GM18526 (cell line): ENCODE measurements at regions not wholly inside any gene's neighbourhood (a gene's known extent, or its start where the extent isn't known, plus 50 kb on each side); places are given as distances from the start of the nearest gene placed in this dataset.

ENCODE experiments used
- POLR2A ChIP-seq: IDR thresholded peaks from 3 replicates; pipeline ENCODE4 v1.6.1; 2011; ENCODE audit not compliant: insufficient read length; ENCODE audit errors: extremely low read depth

DNA sequence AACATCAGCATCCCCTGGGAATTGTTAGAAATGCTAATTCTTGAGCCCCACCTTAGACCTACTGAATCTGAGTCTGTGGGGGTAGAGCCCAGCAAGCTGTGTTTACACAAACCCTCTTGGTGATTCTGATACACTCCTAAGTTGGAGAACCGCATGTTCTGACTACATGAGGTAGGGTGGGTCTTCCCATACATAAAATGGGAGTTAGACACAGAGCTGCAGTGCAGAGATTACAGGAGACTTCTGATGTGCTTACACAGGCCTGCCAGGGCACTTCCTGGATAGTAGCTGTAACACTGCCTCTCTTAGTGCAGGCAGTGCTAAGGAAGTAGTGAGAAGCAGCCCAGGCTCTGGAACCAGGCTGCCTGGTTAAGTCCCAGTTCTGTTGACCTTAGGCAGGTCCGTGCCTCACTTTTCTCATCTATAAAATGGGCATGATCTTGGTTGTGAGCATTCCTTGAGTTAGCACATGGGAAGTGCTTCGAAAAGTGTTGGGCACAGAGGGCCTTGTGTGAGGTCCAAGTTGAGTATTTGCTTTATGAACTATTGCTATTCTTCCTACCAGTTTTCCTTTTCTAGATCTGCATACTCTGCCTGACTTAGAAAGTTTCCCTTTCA, 67.3 kb downstream of the GLI2 start:
- TF ChIP-seq POLR2A: no peak

DNA sequence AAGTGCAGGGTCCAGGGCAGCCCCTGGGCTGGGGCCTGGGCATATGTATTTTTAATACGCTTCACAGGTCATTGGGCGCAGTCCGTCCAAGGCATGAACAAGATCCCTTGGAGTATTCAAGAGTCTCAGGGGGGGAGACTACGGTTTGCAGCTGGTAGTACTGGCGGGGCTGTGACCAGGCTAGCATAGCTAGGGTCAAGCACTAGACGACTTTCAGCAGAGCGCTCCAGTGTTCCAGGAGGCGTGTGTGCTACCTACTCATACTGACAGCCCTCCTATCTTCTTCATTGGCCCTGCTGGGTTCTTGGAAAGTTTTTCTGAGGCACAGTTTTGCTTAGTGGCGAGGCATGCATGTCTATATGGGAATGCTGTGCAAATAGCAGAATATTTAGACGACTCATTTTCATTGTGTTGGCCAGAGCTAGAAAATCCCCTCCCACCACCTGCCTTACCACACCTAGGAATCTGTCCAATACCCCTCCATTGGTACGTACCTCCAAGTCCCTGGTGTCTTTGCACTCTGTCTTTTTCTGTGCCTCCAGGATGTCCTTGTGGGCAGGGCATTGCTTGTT, 68.2 kb downstream of the GLI2 start:
- no peak for TF ChIP-seq POLR2A

DNA sequence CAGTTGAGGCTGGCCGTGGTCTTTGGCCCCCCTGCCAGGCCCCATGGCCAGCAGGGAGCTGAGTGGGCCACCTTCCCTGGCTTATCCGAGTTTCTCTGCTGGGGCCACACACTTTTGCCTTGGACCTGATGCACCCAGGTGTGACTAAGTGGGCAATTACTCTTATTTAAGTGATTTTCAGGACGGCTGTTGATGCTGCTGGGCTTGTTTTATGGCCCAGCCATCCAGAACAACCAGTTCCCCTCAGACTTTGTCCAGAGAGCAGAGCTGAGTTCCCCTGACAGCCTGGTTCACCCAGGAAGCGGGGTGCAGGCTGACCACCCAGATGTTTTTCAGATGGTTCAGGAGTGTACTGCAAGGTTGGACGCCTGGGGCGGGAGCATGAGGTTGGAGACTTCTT, 68.8 kb downstream of the GLI2 start:
- no peak for TF ChIP-seq POLR2A

- TF ChIP-seq POLR2A: no peak
Measured at GRCh38 chr2:120805011-120805410, 69.3 kb downstream of the GLI2 start.

- TF ChIP-seq POLR2A: no peak
Measured at GRCh38 chr2:120805602-120806001, 69.9 kb downstream of the GLI2 start.

- TF ChIP-seq POLR2A: no peak
Measured at GRCh38 chr2:120807751-120808150, 72.1 kb downstream of the GLI2 start.

GRCh38 chr2:120809151-120809550, 73.5 kb downstream of the GLI2 start:
- TF ChIP-seq POLR2A: no peak

- no peak for TF ChIP-seq POLR2A
Measured at GRCh38 chr2:120809609-120810440, 74.2 kb downstream of the GLI2 start.

- no peak for TF ChIP-seq POLR2A
Measured at GRCh38 chr2:120810639-120811038, 75.0 kb downstream of the GLI2 start.

DNA sequence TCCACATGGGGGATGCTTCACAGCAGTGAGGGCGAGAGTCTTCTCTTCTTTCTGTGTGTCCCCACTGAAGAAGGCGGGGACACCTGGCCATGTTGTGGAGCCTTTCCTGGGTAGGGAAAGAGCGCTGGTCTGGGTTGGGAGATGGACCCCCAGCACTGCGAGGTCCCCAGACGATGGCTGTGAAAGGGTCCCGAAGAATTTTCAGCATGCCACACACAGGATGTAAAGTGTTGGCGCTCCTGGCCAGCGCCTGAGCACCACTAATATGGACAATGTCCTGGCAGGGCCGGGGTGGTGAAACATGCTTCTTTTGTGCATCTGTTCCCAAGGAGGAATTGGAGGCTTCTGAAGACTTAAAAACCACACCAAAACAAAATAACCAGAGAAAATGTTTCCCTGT, 77.2 kb downstream of the GLI2 start:
- no peak for TF ChIP-seq POLR2A

DNA sequence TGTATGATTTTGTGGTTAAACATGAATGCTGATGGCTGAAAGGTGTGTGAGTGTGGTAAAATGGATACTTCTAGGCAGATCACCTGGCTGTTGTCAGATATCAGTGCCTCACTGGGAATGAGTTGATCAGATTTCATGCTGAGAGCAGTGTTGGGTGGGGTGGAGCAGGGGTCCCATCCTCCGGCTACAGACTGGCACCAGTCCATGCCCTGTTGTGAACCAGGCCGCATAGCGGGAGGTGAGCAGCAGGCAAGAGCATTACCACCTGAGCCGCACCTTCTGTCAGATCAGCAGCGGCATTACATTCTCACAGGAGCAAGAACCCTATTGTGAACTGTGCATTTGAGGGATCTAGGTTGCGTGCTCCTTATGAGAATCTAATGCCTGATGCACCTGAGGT, 78.7 kb downstream of the GLI2 start:
- no peak for TF ChIP-seq POLR2A

DNA sequence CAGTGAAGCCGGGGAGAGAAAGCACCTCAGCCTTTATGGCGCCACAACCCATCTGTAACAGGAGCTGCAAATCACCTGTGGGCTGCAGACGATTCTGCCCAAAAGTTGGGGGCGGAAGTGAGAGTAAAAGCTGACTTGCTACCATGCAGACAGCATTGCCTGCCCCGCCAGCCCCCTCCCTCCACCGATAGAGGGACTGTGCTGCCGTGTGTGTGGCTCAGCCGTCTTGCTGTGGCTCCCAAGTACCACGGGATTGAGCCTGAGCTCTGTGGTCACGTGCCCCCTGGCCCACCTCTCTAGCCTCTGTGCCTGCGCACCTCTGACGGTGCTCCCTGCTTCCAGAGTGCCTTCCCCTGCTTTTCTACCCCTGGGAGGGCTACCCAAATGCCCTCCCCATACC, 79.6 kb downstream of the GLI2 start:
- no peak for TF ChIP-seq POLR2A

GRCh38 chr2:120817136-120817955, 81.7 kb downstream of the GLI2 start:
- TF ChIP-seq POLR2A: no peak

DNA sequence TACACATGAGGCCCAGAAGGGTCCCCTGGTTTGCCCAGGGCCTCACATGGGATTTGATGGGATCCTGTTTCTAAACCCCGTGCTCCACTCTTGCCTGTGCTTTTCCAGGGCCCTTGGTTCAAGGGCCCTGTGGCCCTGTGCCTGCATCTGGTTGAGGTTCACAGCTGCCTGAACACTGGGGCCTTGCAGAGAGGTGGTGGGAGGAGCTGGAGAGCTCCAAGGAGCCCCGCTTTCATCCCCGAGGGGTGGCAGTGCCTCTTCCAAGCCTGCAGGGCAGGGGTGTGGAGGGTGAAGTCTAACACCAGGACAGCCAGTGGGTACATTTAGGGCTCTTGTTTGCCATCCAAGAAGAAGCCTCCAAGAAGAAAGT, 82.3 kb downstream of the GLI2 start:
- TF ChIP-seq POLR2A: no peak

- no peak for TF ChIP-seq POLR2A
Measured at GRCh38 chr2:120818441-120818920, 82.8 kb downstream of the GLI2 start.

DNA sequence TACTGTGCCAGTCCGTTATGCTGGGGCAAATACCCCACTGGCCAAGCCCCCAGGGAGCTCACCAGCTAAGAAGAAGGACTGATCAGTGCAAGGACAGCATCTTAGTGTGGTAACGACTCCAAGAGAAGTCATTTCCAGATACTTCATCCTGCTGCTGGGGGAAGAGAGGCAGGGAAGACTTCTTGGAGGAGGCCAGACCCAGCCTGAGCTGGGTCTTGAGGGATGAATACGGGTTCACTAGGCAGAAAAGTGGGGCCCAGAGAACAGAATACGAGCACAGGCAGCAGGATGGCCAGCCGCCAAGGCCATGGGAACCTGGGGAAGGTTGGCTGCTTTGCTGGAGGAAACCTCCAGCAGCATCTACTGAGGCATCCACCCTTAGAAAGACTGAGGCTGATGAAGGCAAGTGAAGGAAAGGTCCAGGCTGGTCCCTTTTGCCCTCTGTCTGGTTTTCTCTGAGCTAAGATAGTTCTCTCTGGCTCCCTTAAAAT, 84.1 kb downstream of the GLI2 start:
- no peak for TF ChIP-seq POLR2A
